ENCODE measurements at regions not wholly inside any gene's neighbourhood (a gene's known extent, or its start where the extent isn't known, plus 50 kb on each side); places are given as distances from the start of the nearest gene placed in this dataset.

GRCh38 chr16:66275775-66276428 lies 90.6 kb upstream of the CDH5 start:
- no peak for TF ChIP-seq POLR2A (IDR thresholded peaks at IDR 0.05)
- TF ChIP-seq, protein P1, sequence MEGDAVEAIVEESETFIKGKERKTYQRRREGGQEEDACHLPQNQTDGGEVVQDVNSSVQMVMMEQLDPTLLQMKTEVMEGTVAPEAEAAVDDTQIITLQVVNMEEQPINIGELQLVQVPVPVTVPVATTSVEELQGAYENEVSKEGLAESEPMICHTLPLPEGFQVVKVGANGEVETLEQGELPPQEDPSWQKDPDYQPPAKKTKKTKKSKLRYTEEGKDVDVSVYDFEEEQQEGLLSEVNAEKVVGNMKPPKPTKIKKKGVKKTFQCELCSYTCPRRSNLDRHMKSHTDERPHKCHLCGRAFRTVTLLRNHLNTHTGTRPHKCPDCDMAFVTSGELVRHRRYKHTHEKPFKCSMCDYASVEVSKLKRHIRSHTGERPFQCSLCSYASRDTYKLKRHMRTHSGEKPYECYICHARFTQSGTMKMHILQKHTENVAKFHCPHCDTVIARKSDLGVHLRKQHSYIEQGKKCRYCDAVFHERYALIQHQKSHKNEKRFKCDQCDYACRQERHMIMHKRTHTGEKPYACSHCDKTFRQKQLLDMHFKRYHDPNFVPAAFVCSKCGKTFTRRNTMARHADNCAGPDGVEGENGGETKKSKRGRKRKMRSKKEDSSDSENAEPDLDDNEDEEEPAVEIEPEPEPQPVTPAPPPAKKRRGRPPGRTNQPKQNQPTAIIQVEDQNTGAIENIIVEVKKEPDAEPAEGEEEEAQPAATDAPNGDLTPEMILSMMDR (IDR thresholded peaks at IDR 0.05), result peak in 1 of 4 experiments; percentile 15
- peaks cover 0 to 9% of the 10 kb centered on the region in 2 donors for H3K9me3 ChIP-seq
- no peak overlapping the region for H3K4me3 ChIP-seq
- no peaks in the 10 kb centered on the region for H3K27me3 ChIP-seq
- no peak overlapping the region for H3K27ac ChIP-seq
- no peaks in the 10 kb centered on the region for H3K36me3 ChIP-seq
- intact Hi-C loops (cut with DNase I; ENCODE audit: low total_unique reads), result no loop called here
- DNase-seq, result no peak
- H3K4me1 ChIP-seq, result no peaks in the 10 kb centered on the region

DNA sequence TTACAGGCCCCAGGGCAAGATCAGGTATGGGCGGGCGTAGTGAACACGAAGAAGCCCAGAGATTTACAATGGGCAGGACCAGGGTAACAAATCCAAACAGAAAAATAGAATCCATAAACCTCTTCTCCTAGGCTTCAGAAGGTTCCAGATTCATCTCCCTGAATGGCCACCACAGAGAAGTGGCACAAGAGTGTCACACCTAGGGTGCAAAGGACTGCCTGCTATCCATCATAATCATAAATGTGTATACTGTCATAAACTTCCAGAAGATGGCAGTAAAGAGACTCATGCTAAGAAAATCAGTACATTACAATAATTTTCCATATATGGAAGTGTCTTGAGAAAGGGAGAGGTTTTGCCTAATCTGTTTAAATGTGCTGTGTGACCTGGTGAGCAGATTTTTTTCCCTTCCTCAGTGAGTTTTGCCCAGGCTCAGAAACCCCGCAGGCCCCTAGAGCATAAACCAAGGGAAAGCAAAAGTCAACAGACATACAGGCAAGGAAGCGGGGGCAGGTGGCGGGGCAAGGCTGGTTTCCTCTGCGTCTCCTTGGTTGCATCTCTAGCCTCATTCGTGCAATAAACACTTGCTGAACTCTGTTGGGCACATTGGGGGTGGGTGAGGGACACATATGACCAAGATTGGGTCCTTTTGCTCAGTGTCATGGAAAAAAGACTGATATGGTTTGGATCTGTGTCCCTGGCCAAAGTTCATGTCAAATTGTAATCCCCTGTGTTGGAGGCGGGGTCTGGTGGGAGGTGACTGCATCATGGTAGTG lies 92.0 kb upstream of the CDH5 start:
- no peak for DNase-seq
- H3K4me1 ChIP-seq, result no peaks in the 10 kb centered on the region
- H3K36me3 ChIP-seq, result no peaks in the 10 kb centered on the region
- no peak overlapping the region for H3K4me3 ChIP-seq
- intact Hi-C loops (cut with DNase I; ENCODE audit: low total_unique reads), result no loop called here
- no peak overlapping the region for H3K27ac ChIP-seq
- no peaks in the 10 kb centered on the region for H3K27me3 ChIP-seq
- no peak for TF ChIP-seq POLR2A (IDR thresholded peaks at IDR 0.05)
- TF ChIP-seq, protein P1 (IDR thresholded peaks at IDR 0.05), result no peak
- H3K9me3 ChIP-seq, result peaks cover 0 to 9% of the 10 kb centered on the region in 2 donors

DNA sequence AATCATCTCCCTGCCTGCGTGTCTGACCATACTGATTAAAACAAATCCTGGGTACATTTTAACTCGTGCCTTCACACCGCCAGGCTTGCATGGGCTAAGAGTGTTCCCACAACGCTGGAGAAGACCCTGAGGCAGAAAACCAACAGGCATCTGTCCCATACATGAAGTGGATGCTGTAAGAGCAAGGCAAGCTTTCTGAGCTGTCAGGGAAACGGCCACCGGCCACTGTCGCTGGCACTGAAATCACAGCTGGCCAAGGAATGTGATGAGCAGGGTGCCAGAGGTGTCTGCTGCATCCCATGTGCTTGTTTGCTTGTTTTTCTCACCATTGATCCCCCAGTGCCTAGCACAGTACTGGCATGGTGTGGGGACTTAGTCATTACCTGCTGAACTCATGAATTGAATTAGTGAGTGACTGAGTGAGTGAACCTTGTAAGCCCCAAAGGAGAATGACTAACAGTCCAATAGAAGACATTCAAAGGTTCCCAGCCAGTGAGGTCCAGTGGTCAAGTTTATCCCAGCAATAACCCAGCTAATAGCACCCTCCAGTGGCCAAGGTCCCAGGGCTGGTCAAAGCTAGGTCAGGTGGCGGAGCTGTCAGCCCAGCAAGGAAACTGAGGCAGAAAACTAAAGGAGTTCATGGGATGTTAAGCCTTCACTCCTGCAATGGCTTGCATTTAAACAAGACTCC lies 92.7 kb upstream of the CDH5 start:
- Histone ChIP-seq H3K27me3 (no peaks in the 10 kb centered on the region), H3K9me3 (peaks cover 0 to 3% of the 10 kb centered on the region in 2 donors), H3K4me1 (no peaks in the 10 kb centered on the region), H3K4me3 (no peak overlapping the region), H3K36me3 (no peaks in the 10 kb centered on the region), H3K27ac (no peak overlapping the region)
- intact Hi-C loops (cut with DNase I; ENCODE audit: low total_unique reads), result no loop called here
- DNase-seq, result no peak
- TF ChIP-seq POLR2A (IDR thresholded peaks at IDR 0.05), result no peak
- TF ChIP-seq, protein P1 (IDR thresholded peaks at IDR 0.05), result no peak

DNA sequence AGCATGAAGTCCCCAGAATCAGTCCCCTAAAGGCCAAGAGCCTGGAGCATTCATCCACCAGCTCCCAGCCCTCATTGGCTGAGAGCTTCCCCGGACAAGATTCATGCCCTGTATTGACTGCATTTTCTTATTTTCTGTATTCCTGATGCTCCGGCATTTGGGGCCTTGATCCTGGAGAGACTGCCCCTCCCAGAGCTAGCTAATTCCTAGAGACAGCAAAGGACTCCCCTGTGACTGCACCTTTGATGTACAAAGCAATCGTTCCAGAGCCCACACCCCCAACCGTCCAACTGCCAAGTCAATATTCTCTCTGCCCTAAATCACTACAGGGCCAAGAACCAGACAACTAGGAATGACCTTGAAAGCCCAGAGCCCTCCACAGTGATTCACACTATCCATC lies 93.4 kb upstream of the CDH5 start:
- no peak for DNase-seq
- intact Hi-C loops (cut with DNase I; ENCODE audit: low total_unique reads), result no loop called here
- no peaks in the 10 kb centered on the region for H3K9me3 ChIP-seq
- H3K27me3 ChIP-seq, result no peaks in the 10 kb centered on the region
- no peaks in the 10 kb centered on the region for H3K4me1 ChIP-seq
- no peaks in the 10 kb centered on the region for H3K36me3 ChIP-seq
- no peak for TF ChIP-seq POLR2A (IDR thresholded peaks at IDR 0.05)
- no peak overlapping the region for H3K4me3 ChIP-seq
- no peak overlapping the region for H3K27ac ChIP-seq

DNA sequence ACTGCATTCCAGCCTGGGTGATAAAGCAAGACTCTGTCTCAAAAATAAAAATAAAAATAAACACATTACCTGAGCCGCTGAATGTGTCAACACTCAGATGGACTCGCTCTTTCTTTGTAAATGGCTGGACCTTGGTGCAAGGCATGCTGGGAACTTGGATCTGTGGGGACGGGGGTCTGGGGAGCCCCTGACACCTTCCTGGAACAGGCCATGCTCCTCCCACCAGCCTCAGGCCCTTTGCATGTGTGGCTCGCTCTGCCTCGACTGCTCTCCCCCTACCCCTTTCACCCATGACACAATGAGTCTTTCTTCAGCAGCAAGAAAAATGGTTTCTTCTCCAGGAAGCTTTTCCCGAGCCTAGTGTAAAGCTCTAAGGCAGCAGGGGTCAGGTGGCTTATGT lies 94.0 kb upstream of the CDH5 start:
- H3K9me3 ChIP-seq, result no peaks in the 10 kb centered on the region
- no peak overlapping the region for H3K27ac ChIP-seq
- H3K4me1 ChIP-seq, result no peaks in the 10 kb centered on the region
- H3K27me3 ChIP-seq, result no peaks in the 10 kb centered on the region
- no peak for DNase-seq
- H3K36me3 ChIP-seq, result no peaks in the 10 kb centered on the region
- TF ChIP-seq, protein P1 (IDR thresholded peaks at IDR 0.05), result no peak
- TF ChIP-seq POLR2A (IDR thresholded peaks at IDR 0.05), result no peak
- no peak overlapping the region for H3K4me3 ChIP-seq
- intact Hi-C loops (cut with DNase I; ENCODE audit: low total_unique reads), result no loop called here

All from uterus (tissue), 3 donors.